Testis (tissue), 2 donors: ENCODE measurements at regions not wholly inside any gene's neighbourhood (a gene's known extent, or its start where the extent isn't known, plus 50 kb on each side); places are given as distances from the start of the nearest gene placed in this dataset.
"Not testable (repeated sequence)": the region's sequence is repeated elsewhere in the genome, so short reads cannot be mapped to it uniquely, and the experiment has no call there.

Source experiments
- DNase-seq: peaks from one replicate; pipeline ENCODE4 v3.0.0-alpha.2; 2019
- H3K27ac ChIP-seq, 2 donors: fragments of 200-600 bp; sonication (generic); one replicate each; pipeline ENCODE4 v1.5.1; 2019
- H3K27me3 ChIP-seq: fragments of 200-600 bp; sonication (generic); one replicate; pipeline ENCODE4 v1.5.1; 2019
- H3K36me3 ChIP-seq: fragments of 200-600 bp; sonication (generic); one replicate; pipeline ENCODE4 v1.5.1; 2017; ENCODE audit warnings: low read depth; ENCODE audit errors: missing control alignments
- H3K4me1 ChIP-seq: fragments of 200-600 bp; sonication (generic); one replicate; pipeline ENCODE4 v1.5.1; 2019
- H3K4me3 ChIP-seq, 2 donors: fragments of 200-600 bp; sonication (generic); one replicate each; pipeline ENCODE4 v1.5.1; 2017 to 2019
- H3K9me3 ChIP-seq: fragments of 200-600 bp; sonication (generic); one replicate; pipeline ENCODE4 v1.5.1; 2017
- CTCF ChIP-seq, 3 experiments: fragments of 450-650 bp in 2 of 3; fragments of 200-600 bp in 1 of 3; sonication (generic) in 1 of 3; IDR thresholded peaks; one replicate each; pipeline ENCODE4 v1.5.1; 2016 to 2019; ENCODE audit warnings: antibody characterized with exemption in 3 of 3, mild to moderate bottlenecking in 2 of 3, moderate library complexity in 1 of 3
- POLR2A ChIP-seq: fragments of 450-650 bp; IDR thresholded peaks from one replicate; pipeline ENCODE4 v1.6.1; 2017; ENCODE audit warnings: antibody characterized with exemption, mild to moderate bottlenecking, moderate library complexity
- WGBS, 2 donors: methylation state at CpG; one replicate each; pipeline ENCODE4 v1.1.5; 2018; 5-methylcytosine and 5-hydroxymethylcytosine counted together
- intact Hi-C: fragments of 100-400 bp; cut with DNase I; formaldehyde crosslinking; loops from one replicate; pipeline ENCODE4 v1.15.1; 2023; ENCODE audit warnings: low total_unique reads

GRCh38 chr12:14032191-14032590 is 50.8 kb upstream of the GRIN2B start:
- intact Hi-C loops, H3K4me3 ChIP-seq, H3K4me1 ChIP-seq, H3K36me3 ChIP-seq, H3K9me3 ChIP-seq, H3K27ac ChIP-seq, DNase-seq, H3K27me3 ChIP-seq: not testable (repeated sequence)
- WGBS, 2 donors = 79 to 89% methylated on average over 11 of the region's 11 CpGs

GRCh38 chr12:14043776-14044175 is 62.4 kb upstream of the GRIN2B start:
- Histone ChIP-seq H3K27me3 (no peaks in the 10 kb centered on the region), H3K36me3 (no peaks in the 10 kb centered on the region), H3K4me3 (no peak overlapping the region), H3K4me1 (no peaks in the 10 kb centered on the region), H3K9me3 (no peaks in the 10 kb centered on the region), H3K27ac (no peak overlapping the region)
- intact Hi-C loops = no loop called here
- TF ChIP-seq CTCF (IDR thresholded peaks at IDR 0.05) (no peak), POLR2A (no peak)
- 44 to 63% methylated on average over 2 of the region's 2 CpGs for WGBS, 2 donors
- no peak for DNase-seq

- intact Hi-C loops = no loop called here
- TF ChIP-seq CTCF (IDR thresholded peaks at IDR 0.05) = no peak
- no peak for TF ChIP-seq POLR2A
- no peak for DNase-seq
- WGBS, 2 donors = 84 to 87% methylated on average over 4 of the region's 4 CpGs
- no peaks in the 10 kb centered on the region for H3K27me3 ChIP-seq
- H3K36me3 ChIP-seq = no peaks in the 10 kb centered on the region
- no peaks in the 10 kb centered on the region for H3K4me1 ChIP-seq
- no peak overlapping the region for H3K4me3 ChIP-seq
- no peaks in the 10 kb centered on the region for H3K9me3 ChIP-seq
- no peak overlapping the region for H3K27ac ChIP-seq
Measured at GRCh38 chr12:14048941-14049545, 67.6 kb upstream of the GRIN2B start.

GRCh38 chr12:14057895-14058294 is 76.5 kb upstream of the GRIN2B start:
- no peaks in the 10 kb centered on the region for H3K4me1 ChIP-seq
- no peak for TF ChIP-seq CTCF (IDR thresholded peaks at IDR 0.05)
- TF ChIP-seq POLR2A = no peak
- H3K27ac ChIP-seq = no peak overlapping the region
- H3K36me3 ChIP-seq = no peaks in the 10 kb centered on the region
- H3K4me3 ChIP-seq = no peak overlapping the region
- intact Hi-C loops = no loop called here
- no peaks in the 10 kb centered on the region for H3K9me3 ChIP-seq
- 72 to 76% methylated on average over 4 to 7 of the region's 7 CpGs for WGBS, 2 donors
- H3K27me3 ChIP-seq = no peaks in the 10 kb centered on the region
- DNase-seq = no peak

- no peaks in the 10 kb centered on the region for H3K27me3 ChIP-seq
- intact Hi-C loops = no loop called here
- TF ChIP-seq POLR2A (no peak), CTCF (IDR thresholded peaks at IDR 0.05) (no peak)
- DNase-seq = no peak
- no peaks in the 10 kb centered on the region for H3K9me3 ChIP-seq
- no peaks in the 10 kb centered on the region for H3K4me1 ChIP-seq
- 52 to 76% methylated on average over 1 of the region's 1 CpG for WGBS, 2 donors
- H3K4me3 ChIP-seq = no peak overlapping the region
- no peaks in the 10 kb centered on the region for H3K36me3 ChIP-seq
- H3K27ac ChIP-seq = no peak overlapping the region
Measured at GRCh38 chr12:14058717-14059116, 77.3 kb upstream of the GRIN2B start.
